ENCODE measurements at regions not wholly inside any gene's neighbourhood (a gene's known extent, or its start where the extent isn't known, plus 50 kb on each side); places are given as distances from the start of the nearest gene placed in this dataset.

- TF ChIP-seq CHD2 (IDR thresholded peaks at IDR 0.05; ENCODE audit: low read depth, low read length) (no peak), JUNB (CRISPR knock-in tag; conservative IDR thresholded peaks at IDR 0.05) (no peak), NBN (IDR thresholded peaks at IDR 0.05; ENCODE audit: low read depth) (no peak), SRSF3 (IDR thresholded peaks at IDR 0.05; ENCODE audit: insufficient read depth, low read length) (no peak), ZC3H8 (IDR thresholded peaks at IDR 0.05) (no peak), ZNF280B (CRISPR knock-in tag; IDR thresholded peaks at IDR 0.05) (no peak), SREBF1 (IDR thresholded peaks at IDR 0.05; ENCODE audit: borderline replicate concordance, low read depth, low read length) (no peak), ZNF551 (CRISPR knock-in tag; IDR thresholded peaks at IDR 0.05) (no peak), MAX (CRISPR knock-in tag; IDR thresholded peaks at IDR 0.05) (no peak), TEAD4 (IDR thresholded peaks at IDR 0.05; ENCODE audit: low read length) (no peak), TEAD4 (CRISPR knock-in tag; IDR thresholded peaks at IDR 0.05; ENCODE audit: borderline replicate concordance) (no peak), ARNT (IDR thresholded peaks at IDR 0.05) (no peak)
Measured at GRCh38 chr6:133705066-133705465, 183.8 kb upstream of the TCF21 start.

All from K562 (cell line).